ENCODE measurements at regions not wholly inside any gene's neighbourhood (a gene's known extent, or its start where the extent isn't known, plus 50 kb on each side); places are given as distances from the start of the nearest gene placed in this dataset.

DNA sequence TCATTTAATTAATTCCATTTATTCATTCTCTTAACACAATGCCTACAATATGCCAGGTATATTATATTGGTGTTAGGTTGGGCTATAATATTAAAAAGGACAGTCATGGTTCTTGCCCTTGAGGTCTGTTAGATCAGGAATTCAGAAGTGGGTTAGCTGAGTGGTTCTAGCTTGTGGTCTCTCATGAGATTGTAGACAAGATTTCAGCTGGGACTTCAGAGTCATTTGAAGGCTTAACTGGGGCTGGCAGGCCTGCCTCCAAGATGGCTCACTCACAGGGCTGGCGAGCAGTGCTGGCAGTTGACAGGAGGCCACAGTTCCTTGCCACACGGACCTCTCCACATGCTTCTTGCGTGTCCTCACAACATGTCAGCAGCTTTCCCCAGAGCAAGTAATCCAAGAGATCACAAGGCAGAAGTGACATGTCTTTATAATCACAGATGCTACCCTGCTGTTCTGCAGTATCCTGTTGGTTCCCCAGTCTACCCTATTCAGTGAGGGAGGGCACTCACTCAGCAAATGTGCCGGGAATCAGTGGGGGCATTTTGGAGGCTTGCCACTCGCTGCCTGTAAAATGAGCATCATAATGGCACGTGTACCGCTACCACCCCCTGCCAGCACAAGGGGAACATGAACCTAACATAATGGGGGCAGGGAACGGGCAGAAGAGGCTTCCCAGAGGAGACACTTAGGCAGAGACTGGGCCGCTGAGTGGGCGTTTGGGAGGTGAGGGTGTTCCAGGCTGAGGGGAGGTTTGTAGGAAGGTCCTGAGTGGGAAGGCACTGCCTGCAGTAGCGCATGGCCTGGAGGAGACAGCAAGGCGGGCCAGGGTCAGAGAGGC is 70.0 kb downstream of the EXOSC2 start:
- H4K20me1 ChIP-seq (ENCODE audit: insufficient read depth, low read length): peaks cover 2% of the 10 kb centered on the region
- peaks cover 83% of the 10 kb centered on the region for H3K79me2 ChIP-seq (ENCODE audit: insufficient read depth, low read length)
- H3K27me3 ChIP-seq (ENCODE audit: insufficient read depth, low read length): no peaks in the 10 kb centered on the region
- H3K4me1 ChIP-seq (ENCODE audit: insufficient read depth, low read length): peaks cover 51% of the 10 kb centered on the region
- no peak overlapping the region for H2AFZ ChIP-seq (ENCODE audit: low read length)
- no peaks in the 10 kb centered on the region for H3K9me3 ChIP-seq (ENCODE audit: low read depth, low read length)
- TF ChIP-seq, protein P1, sequence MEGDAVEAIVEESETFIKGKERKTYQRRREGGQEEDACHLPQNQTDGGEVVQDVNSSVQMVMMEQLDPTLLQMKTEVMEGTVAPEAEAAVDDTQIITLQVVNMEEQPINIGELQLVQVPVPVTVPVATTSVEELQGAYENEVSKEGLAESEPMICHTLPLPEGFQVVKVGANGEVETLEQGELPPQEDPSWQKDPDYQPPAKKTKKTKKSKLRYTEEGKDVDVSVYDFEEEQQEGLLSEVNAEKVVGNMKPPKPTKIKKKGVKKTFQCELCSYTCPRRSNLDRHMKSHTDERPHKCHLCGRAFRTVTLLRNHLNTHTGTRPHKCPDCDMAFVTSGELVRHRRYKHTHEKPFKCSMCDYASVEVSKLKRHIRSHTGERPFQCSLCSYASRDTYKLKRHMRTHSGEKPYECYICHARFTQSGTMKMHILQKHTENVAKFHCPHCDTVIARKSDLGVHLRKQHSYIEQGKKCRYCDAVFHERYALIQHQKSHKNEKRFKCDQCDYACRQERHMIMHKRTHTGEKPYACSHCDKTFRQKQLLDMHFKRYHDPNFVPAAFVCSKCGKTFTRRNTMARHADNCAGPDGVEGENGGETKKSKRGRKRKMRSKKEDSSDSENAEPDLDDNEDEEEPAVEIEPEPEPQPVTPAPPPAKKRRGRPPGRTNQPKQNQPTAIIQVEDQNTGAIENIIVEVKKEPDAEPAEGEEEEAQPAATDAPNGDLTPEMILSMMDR (IDR thresholded peaks at IDR 0.05; ENCODE audit: extremely low read depth, low read depth, low read length): no peak
- no peak for DNase-seq (ENCODE audit: insufficient read length, low spot score, missing footprints)
- H3K27ac ChIP-seq (ENCODE audit: low read depth, low read length): peak overlapping the region; percentile 69
- no peak overlapping the region for H3K4me3 ChIP-seq (ENCODE audit: insufficient read depth, low read length)
- H3K36me3 ChIP-seq (ENCODE audit: insufficient read depth, low read length): no peaks in the 10 kb centered on the region
- no peak overlapping the region for H3K4me2 ChIP-seq (ENCODE audit: insufficient read depth, low read length)

DNA sequence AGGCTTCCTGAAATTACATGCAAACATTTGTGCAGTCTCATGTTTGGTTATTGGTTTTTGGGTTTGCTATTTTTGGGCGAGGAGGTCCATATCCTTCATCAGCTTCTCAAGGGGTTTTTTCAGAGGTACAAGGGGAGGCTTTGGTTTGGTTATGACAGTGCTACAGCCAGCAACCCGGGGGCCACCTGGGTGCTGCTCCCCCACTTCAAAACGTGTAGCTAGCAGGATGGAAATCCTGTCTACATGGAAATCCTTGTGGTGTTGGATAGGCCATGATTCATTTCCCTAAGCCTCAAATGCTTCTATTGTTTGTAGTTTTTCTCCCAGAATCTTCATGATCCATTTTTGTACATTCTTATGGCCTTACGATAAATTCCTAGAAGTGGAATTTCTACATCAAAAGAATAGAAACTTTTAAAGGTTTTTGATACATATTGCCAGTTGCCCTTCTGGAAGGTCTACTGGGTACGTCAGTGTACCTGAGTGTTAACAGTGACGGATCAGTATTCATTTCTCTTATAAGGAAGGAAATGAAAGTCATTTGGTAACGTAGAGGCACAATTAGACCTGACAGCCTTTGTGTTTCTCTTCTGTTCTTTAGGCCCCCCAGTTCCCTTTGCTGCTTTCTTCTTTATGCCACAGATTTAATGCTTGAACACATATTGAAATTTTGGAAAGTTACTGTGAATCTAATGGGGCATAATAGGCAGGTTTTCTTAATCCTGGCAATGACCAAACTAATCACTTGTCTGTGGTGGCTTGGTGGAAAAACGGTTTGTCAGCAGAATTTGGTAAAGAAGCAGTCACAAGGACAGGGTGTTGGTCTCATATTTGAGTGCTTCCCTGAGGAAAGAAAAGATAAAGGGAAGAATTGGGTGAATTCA is 69.7 kb upstream of the ABL1 start:
- DNase-seq (ENCODE audit: insufficient read length, low spot score, missing footprints): no peak
- Histone ChIP-seq H3K27ac (ENCODE audit: low read depth, low read length) (peak overlapping the region; percentile 88), H4K20me1 (ENCODE audit: insufficient read depth, low read length) (peaks cover 2% of the 10 kb centered on the region), H3K9me3 (ENCODE audit: low read depth, low read length) (no peaks in the 10 kb centered on the region), H3K36me3 (ENCODE audit: insufficient read depth, low read length) (no peaks in the 10 kb centered on the region), H2AFZ (ENCODE audit: low read length) (no peak overlapping the region), H3K27me3 (ENCODE audit: insufficient read depth, low read length) (no peaks in the 10 kb centered on the region), H3K4me2 (ENCODE audit: insufficient read depth, low read length) (peak overlapping the region; percentile 76), H3K79me2 (ENCODE audit: insufficient read depth, low read length) (peaks cover 84% of the 10 kb centered on the region), H3K4me3 (ENCODE audit: insufficient read depth, low read length) (peak overlapping the region; percentile 20), H3K4me1 (ENCODE audit: insufficient read depth, low read length) (peaks cover 51% of the 10 kb centered on the region)
- TF ChIP-seq, protein P1 (IDR thresholded peaks at IDR 0.05; ENCODE audit: extremely low read depth, low read depth, low read length): no peak

DNA sequence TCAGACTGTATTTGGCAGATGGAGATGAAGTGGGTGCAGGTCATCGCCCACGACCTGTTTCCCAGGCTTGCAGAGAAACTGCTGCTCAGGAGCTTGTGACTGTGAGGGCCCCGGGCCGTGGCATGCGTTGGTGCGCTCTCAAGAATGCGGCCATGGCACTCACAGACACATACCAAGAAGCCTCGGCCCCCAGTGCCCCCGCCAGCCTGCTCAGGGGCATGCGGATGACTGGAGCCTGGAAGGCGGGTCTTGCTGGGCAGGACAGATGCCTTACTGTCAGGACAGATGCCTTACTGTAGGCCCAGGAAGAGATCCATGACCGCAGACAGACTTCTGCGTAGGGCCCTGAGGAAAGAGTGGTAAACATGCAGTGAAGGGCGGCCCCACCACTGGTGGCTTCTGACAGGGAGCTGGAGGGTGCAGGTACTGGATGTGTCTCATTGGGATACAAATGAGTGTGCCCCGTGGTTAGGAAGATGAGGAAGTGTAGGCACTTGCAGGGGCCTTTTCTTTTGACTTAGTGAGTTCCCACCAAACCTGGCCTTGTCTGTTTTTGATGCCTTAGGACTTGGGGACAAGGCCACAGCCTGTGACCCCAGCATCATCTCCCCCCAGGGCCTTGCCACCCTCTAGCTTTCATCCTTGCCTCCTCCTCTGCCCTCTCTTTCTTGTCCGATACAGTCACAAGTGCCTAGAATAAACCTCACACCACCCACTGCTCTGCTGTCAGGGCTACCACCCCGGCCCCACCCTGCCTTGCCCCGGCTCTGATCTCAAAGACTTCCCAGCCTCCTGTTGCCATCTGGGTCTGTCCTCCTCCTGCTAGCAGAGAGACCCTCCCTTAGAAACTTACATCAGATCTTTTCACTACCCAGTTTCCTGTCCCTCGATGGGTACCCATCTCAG is 68.8 kb upstream of the ABL1 start:
- Histone ChIP-seq H2AFZ (ENCODE audit: low read length) (no peak overlapping the region), H3K79me2 (ENCODE audit: insufficient read depth, low read length) (peaks cover 89% of the 10 kb centered on the region), H3K4me1 (ENCODE audit: insufficient read depth, low read length) (peaks cover 51% of the 10 kb centered on the region), H3K27me3 (ENCODE audit: insufficient read depth, low read length) (no peaks in the 10 kb centered on the region), H3K9me3 (ENCODE audit: low read depth, low read length) (no peaks in the 10 kb centered on the region), H4K20me1 (ENCODE audit: insufficient read depth, low read length) (peaks cover 2% of the 10 kb centered on the region), H3K36me3 (ENCODE audit: insufficient read depth, low read length) (no peaks in the 10 kb centered on the region), H3K27ac (ENCODE audit: low read depth, low read length) (peak overlapping the region; percentile 88), H3K4me2 (ENCODE audit: insufficient read depth, low read length) (peak overlapping the region; percentile 76), H3K4me3 (ENCODE audit: insufficient read depth, low read length) (no peak overlapping the region)
- TF ChIP-seq, protein P1 (IDR thresholded peaks at IDR 0.05; ENCODE audit: extremely low read depth, low read depth, low read length): no peak
- no peak for DNase-seq (ENCODE audit: insufficient read length, low spot score, missing footprints)
